DOHH2 (cell line): ENCODE measurements at regions not wholly inside any gene's neighbourhood (a gene's known extent, or its start where the extent isn't known, plus 50 kb on each side); places are given as distances from the start of the nearest gene placed in this dataset.

ENCODE experiments used
- EZH2phosphoT487 ChIP-seq: fragments of 200-600 bp; sonication (generic); IDR thresholded peaks from 2 replicates; pipeline ENCODE4 v1.6.1; 2017; ENCODE audit warnings: borderline replicate concordance, mild to moderate bottlenecking, antibody characterized with exemption, low read length, moderate library complexity, mixed read lengths
- TF ChIP-seq, protein P1 (sequence below): fragments of 200-600 bp; sonication (generic); IDR thresholded peaks from one replicate; pipeline ENCODE4 v1.5.1; 2014; ENCODE audit warnings: antibody characterized with exemption, mild to moderate bottlenecking, low read depth, low read length; ENCODE audit not compliant: poor library complexity, severe bottlenecking

DNA sequence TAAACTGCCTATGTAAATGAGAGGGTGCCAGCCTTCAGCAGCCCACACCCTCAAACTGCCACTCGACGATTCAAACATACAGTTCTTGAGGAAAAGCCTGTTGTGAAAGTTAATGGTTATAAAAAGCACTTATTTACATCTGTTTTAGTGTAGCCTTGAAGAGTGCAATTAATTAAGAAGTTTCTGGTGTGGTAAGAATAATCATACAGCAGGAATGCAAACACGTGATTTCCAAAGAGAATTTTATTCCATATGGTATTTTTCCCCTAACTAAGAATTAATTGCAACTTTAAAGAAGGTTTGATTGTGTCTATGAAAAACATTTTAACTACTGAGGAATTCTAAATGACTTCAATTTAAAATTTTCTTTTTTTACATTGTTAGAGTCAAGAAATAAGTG, 176.3 kb upstream of the PITX2 start:
- TF ChIP-seq, protein P1, sequence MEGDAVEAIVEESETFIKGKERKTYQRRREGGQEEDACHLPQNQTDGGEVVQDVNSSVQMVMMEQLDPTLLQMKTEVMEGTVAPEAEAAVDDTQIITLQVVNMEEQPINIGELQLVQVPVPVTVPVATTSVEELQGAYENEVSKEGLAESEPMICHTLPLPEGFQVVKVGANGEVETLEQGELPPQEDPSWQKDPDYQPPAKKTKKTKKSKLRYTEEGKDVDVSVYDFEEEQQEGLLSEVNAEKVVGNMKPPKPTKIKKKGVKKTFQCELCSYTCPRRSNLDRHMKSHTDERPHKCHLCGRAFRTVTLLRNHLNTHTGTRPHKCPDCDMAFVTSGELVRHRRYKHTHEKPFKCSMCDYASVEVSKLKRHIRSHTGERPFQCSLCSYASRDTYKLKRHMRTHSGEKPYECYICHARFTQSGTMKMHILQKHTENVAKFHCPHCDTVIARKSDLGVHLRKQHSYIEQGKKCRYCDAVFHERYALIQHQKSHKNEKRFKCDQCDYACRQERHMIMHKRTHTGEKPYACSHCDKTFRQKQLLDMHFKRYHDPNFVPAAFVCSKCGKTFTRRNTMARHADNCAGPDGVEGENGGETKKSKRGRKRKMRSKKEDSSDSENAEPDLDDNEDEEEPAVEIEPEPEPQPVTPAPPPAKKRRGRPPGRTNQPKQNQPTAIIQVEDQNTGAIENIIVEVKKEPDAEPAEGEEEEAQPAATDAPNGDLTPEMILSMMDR, result no peak
- no peak for TF ChIP-seq EZH2phosphoT487
